ENCODE measurements at regions not wholly inside any gene's neighbourhood (a gene's known extent, or its start where the extent isn't known, plus 50 kb on each side); places are given as distances from the start of the nearest gene placed in this dataset.

DNA sequence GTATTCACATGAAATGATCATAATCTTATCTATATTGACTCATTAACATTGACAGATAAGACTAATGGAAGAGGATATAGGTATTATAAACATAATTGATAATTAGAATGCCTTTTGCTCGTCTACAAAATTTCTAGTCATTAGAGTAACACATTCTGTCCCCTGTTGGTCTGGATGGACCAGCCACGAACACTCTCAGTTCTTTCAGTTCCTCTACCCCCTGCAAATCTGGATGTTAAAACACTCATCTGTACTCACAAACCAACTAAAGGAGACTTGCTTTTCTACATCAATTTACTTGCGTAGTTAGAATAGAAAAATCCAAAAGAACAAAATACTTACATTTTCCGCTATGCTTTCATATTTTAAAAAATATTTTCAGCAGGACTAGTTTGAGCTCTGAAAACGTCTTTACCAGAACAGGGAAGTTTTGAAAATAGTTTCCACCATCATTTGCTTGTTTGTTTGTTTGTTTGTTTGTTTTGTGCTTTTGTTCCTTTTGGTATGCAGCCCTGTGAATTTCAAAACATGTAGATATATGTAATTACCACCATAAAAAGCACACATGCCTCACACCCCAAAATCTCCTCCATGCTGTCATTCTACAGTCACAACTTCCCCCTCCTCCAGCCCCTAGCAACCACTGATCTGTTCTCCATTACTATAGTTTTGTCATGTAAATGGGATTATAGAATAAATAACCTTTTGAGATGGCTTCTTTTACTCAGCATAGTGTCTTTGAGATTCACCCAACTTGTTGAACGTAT, 103.8 kb downstream of the FZD1 start:
- no peak for DNase-seq (ENCODE audit: low read depth)
- TF ChIP-seq CTCF (conservative IDR thresholded peaks at IDR 0.05; ENCODE audit: low read length): no peak
- no peak overlapping the region for H3K4me3 ChIP-seq (ENCODE audit: low read length)

GRCh38 chr7:91372323-91372722, 108.1 kb downstream of the FZD1 start:
- no peak for TF ChIP-seq CTCF (conservative IDR thresholded peaks at IDR 0.05; ENCODE audit: low read length)
- no peak for DNase-seq (ENCODE audit: low read depth)
- no peak overlapping the region for H3K4me3 ChIP-seq (ENCODE audit: low read length)

GRCh38 chr7:91373111-91373800, 109.0 kb downstream of the FZD1 start:
- no peak for TF ChIP-seq CTCF (conservative IDR thresholded peaks at IDR 0.05; ENCODE audit: low read length)
- DNase-seq (ENCODE audit: low read depth): no peak
- H3K4me3 ChIP-seq (ENCODE audit: low read length): no peak overlapping the region

DNA sequence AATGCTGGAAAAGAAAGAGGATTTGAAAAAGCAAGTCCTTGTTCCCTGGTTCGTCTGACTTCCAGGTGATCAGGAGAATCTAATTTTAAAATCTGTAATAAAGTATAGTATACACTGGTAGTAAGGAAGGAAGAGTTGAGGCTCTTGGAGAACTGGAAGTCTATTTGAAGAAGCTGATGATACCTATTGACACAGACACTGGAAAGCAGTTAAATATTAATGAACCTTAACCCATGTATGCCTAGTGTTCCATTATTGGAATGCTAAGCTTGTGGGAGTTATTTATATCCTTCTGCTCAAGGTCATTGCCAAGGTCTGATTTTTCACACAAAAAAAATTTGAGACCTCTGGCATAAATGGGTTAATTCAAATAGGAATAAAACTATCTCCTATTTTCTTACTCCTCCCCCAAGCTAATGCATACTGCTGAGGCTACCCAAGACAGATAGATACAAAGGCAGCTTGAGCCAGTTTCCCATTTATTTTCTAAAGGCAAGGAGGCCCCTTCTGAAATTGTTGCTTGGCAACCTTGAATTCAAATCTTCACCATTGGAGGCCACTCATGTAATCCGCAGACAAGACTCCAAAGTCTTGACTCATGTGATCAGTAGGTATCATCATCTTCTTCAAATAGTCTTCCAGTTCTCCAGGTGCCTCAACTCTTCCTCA, 110.2 kb downstream of the FZD1 start:
- no peak overlapping the region for H3K4me3 ChIP-seq (ENCODE audit: low read length)
- DNase-seq (ENCODE audit: low read depth): no peak
- no peak for TF ChIP-seq CTCF (conservative IDR thresholded peaks at IDR 0.05; ENCODE audit: low read length)

DNA sequence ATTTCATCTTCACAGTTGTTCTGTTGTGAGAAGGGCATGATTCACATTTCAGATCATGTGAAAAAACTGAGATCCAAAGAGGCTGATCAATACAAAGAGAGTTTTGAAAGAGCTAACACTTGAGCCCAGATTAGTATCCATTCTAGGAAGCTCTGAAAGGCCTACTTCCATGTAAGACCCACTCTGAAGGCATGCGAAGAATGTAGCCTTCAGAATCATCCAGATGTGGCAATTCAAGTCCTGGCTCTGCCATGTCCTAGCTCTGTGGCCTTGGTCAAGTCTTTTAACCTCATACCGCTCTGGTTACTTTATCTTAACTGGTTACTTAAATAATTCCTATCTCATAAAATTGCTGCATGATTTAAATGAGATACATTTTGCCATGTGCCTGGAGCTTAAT, 111.1 kb downstream of the FZD1 start:
- H3K4me3 ChIP-seq (ENCODE audit: low read length): no peak overlapping the region
- TF ChIP-seq CTCF (conservative IDR thresholded peaks at IDR 0.05; ENCODE audit: low read length): no peak
- DNase-seq (ENCODE audit: low read depth): peak; percentile 13

DNA sequence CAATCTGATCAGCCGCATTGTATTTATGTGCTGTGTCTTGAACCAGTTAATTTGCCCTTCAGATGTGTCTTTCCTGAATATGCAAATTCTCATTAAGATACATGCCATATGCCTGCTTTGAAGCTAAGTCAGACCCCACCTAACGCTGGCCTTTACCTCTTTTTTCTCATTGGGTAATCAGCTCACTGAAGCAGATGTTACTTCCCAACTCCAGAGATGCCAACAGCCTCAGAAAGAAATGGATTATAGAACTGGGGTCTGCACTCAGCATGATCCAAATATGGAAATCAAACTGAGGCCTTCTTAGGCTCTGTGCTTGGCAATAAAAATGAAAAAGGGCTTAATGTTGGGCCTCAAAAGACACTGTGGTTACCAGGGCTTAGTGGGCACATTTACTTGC, 113.9 kb downstream of the FZD1 start:
- TF ChIP-seq CTCF (conservative IDR thresholded peaks at IDR 0.05; ENCODE audit: low read length): no peak
- H3K4me3 ChIP-seq (ENCODE audit: low read length): no peak overlapping the region
- DNase-seq (ENCODE audit: low read depth): no peak

Measured in AG10803 (cell line).